ENCODE measurements at regions not wholly inside any gene's neighbourhood (a gene's known extent, or its start where the extent isn't known, plus 50 kb on each side); places are given as distances from the start of the nearest gene placed in this dataset.
"Not testable (repeated sequence)": the region's sequence is repeated elsewhere in the genome, so short reads cannot be mapped to it uniquely, and the experiment has no call there.

DNA sequence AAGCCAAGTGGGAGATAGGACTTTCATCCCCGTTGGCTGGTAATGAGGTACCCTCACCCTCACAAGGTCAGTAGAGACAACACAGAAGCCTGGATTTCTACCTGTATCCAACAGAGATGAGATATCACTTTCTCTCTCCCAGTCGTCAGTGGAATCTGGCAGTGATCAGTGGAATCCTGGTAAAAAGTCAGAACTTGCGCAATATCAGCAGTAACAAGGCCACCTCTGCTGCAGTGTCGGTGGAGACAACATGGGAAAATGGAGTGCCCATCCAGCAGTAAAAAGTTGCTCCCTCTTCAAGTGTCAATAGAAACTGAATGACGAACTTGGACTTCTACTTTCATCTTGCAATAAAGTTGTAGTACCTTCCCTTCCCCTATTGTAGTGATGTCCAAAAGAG lies 615.9 kb downstream of the ETS1 start:
- Mint-ChIP-seq H3K9me3 (no peaks in the 10 kb centered on the region), H3K4me1 (ENCODE audit: low read depth) (no peaks in the 10 kb centered on the region), H3K27me3 (ENCODE audit: low read depth) (peaks cover 4% of the 10 kb centered on the region), H3K4me3 (ENCODE audit: low read depth) (no peak overlapping the region), H3K36me3 (ENCODE audit: low read depth) (no peaks in the 10 kb centered on the region), H3K27ac (no peak overlapping the region)
- intact Hi-C loops (cut with micrococcal nuclease) = no loop called here
- no peak for DNase-seq (ENCODE audit: low spot score)

DNA sequence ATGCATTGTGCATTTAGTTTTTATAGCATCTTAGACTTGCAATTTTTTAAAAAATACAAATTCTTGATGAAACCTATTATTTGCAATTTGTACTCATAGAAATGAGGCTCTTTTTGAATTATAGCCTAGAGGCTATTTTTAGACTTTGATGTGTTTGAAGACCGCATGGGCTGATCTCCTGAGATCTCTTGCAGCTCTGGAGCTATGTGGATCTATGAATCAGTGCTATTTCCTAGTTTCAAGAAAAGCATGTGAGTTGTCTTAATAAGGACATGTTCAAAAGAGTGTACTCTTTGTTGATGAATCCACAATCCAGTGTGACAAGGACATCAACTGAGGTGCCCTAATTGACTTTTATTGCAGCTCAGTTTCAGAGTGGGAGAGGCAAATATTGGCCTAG lies 620.5 kb downstream of the ETS1 start:
- peaks cover 6% of the 10 kb centered on the region for H3K27me3 Mint-ChIP-seq (ENCODE audit: low read depth)
- intact Hi-C loops (cut with micrococcal nuclease) = no loop called here

DNA sequence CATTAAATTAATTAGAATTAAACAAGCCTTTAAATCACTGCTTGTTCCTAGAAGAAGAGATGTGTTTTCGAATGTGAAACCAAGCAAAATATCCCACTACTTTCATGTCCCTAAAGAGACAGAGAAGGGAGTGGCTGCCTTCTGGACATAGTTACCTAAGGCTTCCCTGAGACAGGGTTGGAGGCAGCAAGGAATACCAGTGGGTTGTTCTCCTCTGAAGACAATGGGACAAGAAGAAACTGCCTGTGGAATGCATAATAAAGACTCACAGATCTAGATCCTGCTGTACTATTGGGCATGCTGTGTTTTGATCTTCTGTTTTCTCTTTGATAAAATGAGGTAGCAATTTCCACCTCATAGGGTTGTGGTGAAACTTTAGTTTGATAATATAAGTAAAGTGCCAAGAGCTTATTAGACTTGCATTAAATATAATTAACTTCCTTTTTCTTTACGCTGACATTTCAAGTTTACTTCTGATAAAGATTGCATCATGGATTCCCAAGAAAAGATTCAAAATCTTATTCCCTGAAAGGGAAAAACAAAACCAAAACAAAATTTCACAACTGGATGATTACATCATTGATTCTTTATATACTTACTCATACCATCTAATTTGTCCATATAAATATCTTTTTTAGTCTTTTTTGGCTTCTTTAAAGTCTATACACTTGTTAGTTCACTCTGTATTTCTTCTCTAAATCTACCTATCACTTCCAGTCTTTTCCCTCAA lies 621.3 kb downstream of the ETS1 start:
- intact Hi-C loops (cut with micrococcal nuclease) = no loop called here
- H3K36me3 Mint-ChIP-seq (ENCODE audit: low read depth) = no peaks in the 10 kb centered on the region
- H3K27ac Mint-ChIP-seq = no peak overlapping the region
- peaks cover 6% of the 10 kb centered on the region for H3K27me3 Mint-ChIP-seq (ENCODE audit: low read depth)
- DNase-seq (ENCODE audit: low spot score) = no peak
- H3K4me3 Mint-ChIP-seq (ENCODE audit: low read depth) = no peak overlapping the region
- H3K9me3 Mint-ChIP-seq = no peaks in the 10 kb centered on the region
- no peaks in the 10 kb centered on the region for H3K4me1 Mint-ChIP-seq (ENCODE audit: low read depth)

More for the DNA sequence above, 620.5 kb downstream of the ETS1 start:
- H3K4me1 Mint-ChIP-seq (ENCODE audit: low read depth) = no peaks in the 10 kb centered on the region
- H3K9me3 Mint-ChIP-seq = no peaks in the 10 kb centered on the region
- no peak for DNase-seq (ENCODE audit: low spot score)
- H3K4me3 Mint-ChIP-seq (ENCODE audit: low read depth) = no peak overlapping the region
- H3K27ac Mint-ChIP-seq = no peak overlapping the region
- H3K36me3 Mint-ChIP-seq (ENCODE audit: low read depth) = no peaks in the 10 kb centered on the region

DNA sequence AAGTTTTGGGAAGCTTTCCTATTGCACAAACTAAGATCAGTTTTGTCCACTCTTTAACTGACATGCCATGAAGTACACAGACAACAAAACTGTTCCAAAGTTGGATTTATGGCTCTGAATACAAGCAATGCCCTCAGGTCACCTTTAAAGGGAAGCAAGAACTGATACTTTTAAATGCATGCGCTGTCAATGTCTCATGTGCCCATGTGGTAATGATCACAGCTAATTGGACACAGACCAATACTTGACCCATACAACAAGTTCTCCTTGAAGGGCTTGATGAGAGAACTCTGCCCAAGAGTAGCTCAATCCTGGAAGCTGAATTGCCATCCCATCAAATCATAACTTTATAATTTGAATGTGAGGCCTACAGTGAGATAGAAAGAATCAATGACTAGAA lies 624.9 kb downstream of the ETS1 start:
- Mint-ChIP-seq H3K36me3 (ENCODE audit: low read depth) (no peaks in the 10 kb centered on the region), H3K4me1 (ENCODE audit: low read depth) (no peaks in the 10 kb centered on the region), H3K9me3 (no peaks in the 10 kb centered on the region), H3K4me3 (ENCODE audit: low read depth) (no peak overlapping the region), H3K27me3 (ENCODE audit: low read depth) (peaks cover 2% of the 10 kb centered on the region), H3K27ac (no peak overlapping the region)
- intact Hi-C loops (cut with micrococcal nuclease) = no loop called here
- no peak for DNase-seq (ENCODE audit: low spot score)

DNA sequence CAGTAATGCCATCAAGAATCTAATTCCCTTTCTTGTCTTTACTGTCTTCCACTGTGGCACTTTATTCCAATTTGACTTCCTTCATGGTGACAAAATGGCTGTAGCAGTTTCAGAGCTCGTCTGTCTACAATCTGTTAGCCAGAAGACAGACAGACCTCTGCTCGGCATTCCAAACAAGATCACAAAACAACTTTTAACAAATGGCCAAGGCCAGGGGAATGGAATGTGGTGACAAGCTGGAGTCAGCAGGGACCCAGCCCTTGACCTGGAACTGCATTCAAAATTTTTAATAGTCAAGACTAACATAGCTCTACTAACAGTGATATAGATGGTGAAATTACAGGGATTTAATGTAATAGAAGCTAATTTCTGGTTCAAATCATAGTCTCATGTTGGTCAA lies 637.2 kb downstream of the ETS1 start:
- intact Hi-C loops (cut with micrococcal nuclease) = no loop called here
- no peak overlapping the region for H3K27ac Mint-ChIP-seq
- H3K4me3 Mint-ChIP-seq (ENCODE audit: low read depth) = no peak overlapping the region
- peaks cover 20% of the 10 kb centered on the region for H3K27me3 Mint-ChIP-seq (ENCODE audit: low read depth)
- no peak for DNase-seq (ENCODE audit: low spot score)
- H3K36me3 Mint-ChIP-seq (ENCODE audit: low read depth) = no peaks in the 10 kb centered on the region
- H3K4me1 Mint-ChIP-seq (ENCODE audit: low read depth) = no peaks in the 10 kb centered on the region
- H3K9me3 Mint-ChIP-seq = peaks cover 1% of the 10 kb centered on the region

DNA sequence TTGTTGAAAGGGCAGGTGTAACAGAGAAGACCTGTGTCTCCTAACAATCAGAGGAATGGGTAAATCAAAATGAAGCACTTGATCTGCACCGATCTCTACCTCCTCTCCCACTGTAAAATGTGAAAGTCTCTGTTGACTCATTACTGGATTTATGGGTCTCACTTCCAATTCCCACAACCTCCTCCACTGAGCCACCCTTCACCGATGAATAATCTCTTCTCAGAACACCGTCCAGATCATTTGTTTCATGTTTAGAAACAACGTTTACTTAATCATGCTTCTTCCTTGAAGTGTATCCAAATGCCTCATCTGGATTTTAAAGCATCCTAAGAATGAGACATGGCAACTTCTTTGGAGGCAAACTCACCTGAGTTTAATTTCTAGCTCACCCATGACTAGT lies 643.6 kb downstream of the ETS1 start:
- H3K27me3 Mint-ChIP-seq (ENCODE audit: low read depth) = peaks cover 18% of the 10 kb centered on the region
- intact Hi-C loops (cut with micrococcal nuclease) = no loop called here
- H3K4me3 Mint-ChIP-seq (ENCODE audit: low read depth) = no peak overlapping the region
- no peaks in the 10 kb centered on the region for H3K36me3 Mint-ChIP-seq (ENCODE audit: low read depth)
- H3K4me1 Mint-ChIP-seq (ENCODE audit: low read depth) = peaks cover 11% of the 10 kb centered on the region
- no peak overlapping the region for H3K27ac Mint-ChIP-seq
- no peaks in the 10 kb centered on the region for H3K9me3 Mint-ChIP-seq
- DNase-seq (ENCODE audit: low spot score) = no peak

DNA sequence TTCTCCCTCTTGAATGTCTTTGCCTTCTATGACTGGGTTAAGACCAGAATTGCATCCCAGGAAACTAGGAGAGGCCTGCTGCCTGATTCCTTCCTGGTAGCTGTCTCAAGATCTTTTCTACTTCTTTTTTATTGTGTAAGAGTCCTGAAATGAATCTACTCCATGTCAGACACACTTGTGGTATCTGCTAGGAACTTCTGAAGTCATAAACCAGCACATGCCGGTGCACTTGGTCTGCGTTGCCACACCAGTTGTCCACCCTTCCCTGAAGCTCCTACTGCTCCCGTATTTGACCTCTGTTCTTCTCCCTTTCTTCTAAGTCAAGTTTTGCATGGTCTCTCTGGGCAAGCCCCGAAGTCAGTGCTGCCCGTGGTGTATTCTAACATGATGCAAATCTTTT lies 644.2 kb downstream of the ETS1 start:
- Mint-ChIP-seq H3K36me3 (ENCODE audit: low read depth) (no peaks in the 10 kb centered on the region), H3K4me1 (ENCODE audit: low read depth) (peaks cover 11% of the 10 kb centered on the region), H3K4me3 (ENCODE audit: low read depth) (no peak overlapping the region), H3K27me3 (ENCODE audit: low read depth) (peaks cover 18% of the 10 kb centered on the region), H3K27ac (no peak overlapping the region), H3K9me3 (no peaks in the 10 kb centered on the region)
- DNase-seq (ENCODE audit: low spot score) = no peak
- intact Hi-C loops (cut with micrococcal nuclease) = no loop called here

DNA sequence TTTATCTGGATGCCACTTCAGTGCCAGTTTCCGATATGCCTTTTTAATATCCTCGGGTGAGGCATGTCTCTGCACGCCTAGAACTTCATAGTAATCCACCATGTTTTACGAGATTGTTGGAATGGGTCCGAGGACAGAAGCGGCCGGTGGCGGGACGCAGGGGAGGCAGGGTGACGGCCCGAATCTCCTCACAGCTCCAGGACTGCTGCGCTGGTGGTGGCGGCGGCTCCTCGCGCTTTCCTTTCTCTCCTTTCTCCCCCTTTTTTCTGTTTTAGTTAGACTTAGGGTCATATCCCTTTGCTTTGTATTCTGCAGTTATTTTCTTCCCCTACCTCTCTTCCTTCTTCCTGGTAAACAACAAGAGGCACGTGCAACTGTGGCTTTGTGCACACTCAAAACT lies 645.8 kb downstream of the ETS1 start:
- H3K4me3 Mint-ChIP-seq (ENCODE audit: low read depth); H3K36me3 Mint-ChIP-seq (ENCODE audit: low read depth); H3K27ac Mint-ChIP-seq; H3K9me3 Mint-ChIP-seq; DNase-seq (ENCODE audit: low spot score); intact Hi-C loops (cut with micrococcal nuclease): not testable (repeated sequence)
- Mint-ChIP-seq H3K4me1 (ENCODE audit: low read depth) (peaks cover 11% of the 10 kb centered on the region), H3K27me3 (ENCODE audit: low read depth) (peaks cover 18% of the 10 kb centered on the region)

DNA sequence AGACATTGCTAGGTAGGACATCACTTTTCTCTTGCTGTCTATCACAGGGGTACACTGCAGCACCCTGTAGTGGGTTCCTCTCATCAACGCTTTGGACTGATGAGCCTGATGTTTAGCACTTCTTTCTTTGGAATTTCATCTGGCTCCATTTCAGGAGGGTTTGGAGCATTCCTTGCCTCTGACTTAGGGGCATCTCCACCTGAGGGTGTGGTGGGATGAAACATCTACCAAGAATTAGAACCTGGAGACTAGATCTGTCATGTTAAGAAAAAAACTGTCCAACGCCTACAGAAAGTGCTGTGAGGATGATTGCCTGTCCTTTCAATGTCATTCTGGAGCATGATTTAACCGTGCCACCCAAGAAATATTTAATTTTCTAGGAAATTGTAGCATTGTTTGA lies 648.4 kb downstream of the ETS1 start:
- Mint-ChIP-seq H3K9me3 (no peaks in the 10 kb centered on the region), H3K4me3 (ENCODE audit: low read depth) (no peak overlapping the region), H3K27ac (no peak overlapping the region), H3K27me3 (ENCODE audit: low read depth) (peaks cover 11% of the 10 kb centered on the region), H3K4me1 (ENCODE audit: low read depth) (peaks cover 10% of the 10 kb centered on the region), H3K36me3 (ENCODE audit: low read depth) (no peaks in the 10 kb centered on the region)
- no peak for DNase-seq (ENCODE audit: low spot score)
- intact Hi-C loops (cut with micrococcal nuclease) = no loop called here

DNA sequence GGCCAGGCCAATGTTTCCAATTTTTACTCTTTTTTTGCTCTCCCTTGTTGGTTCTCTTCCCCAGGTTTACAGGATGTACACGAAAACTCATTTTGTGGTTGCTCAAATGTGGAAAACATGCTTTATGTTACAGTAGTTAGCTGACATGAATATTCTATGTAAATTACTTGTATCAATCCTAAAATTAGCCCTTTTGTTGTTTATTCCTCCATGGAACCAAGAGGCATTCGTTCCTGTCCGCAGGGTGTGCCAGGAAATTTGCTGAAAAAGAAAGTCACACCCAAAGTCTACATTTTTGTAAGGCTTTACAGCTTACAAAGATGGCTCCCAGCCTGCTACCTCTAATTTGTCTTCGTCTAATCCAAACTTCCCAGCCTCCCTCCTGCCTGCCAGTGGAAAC lies 652.3 kb downstream of the ETS1 start:
- H3K27ac Mint-ChIP-seq = no peak overlapping the region
- intact Hi-C loops (cut with micrococcal nuclease) = no loop called here
- peaks cover 5% of the 10 kb centered on the region for H3K27me3 Mint-ChIP-seq (ENCODE audit: low read depth)
- H3K4me3 Mint-ChIP-seq (ENCODE audit: low read depth) = no peak overlapping the region
- H3K4me1 Mint-ChIP-seq (ENCODE audit: low read depth) = no peaks in the 10 kb centered on the region
- DNase-seq (ENCODE audit: low spot score) = no peak
- no peaks in the 10 kb centered on the region for H3K9me3 Mint-ChIP-seq
- H3K36me3 Mint-ChIP-seq (ENCODE audit: low read depth) = no peaks in the 10 kb centered on the region

DNA sequence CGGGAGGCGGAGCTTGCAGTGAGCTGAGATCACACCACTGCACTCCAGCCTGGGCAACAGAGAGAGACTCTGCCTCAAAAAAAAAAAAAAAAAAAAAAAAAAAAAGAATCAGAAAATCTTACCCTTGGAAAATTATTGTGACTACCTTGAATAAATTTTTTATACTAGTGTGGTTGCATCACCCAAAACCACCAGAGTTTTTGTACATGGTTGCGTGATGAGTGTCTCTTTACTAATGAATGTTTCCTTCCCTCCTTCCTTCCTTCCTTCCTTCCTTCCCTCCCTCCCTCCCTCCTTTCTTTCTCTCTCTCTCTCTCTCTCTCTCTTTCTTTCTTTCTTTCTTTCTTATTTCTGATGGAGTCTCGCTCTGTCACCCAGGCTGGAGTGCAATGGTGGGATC lies 653.4 kb downstream of the ETS1 start:
- H3K9me3 Mint-ChIP-seq; H3K27me3 Mint-ChIP-seq (ENCODE audit: low read depth); H3K36me3 Mint-ChIP-seq (ENCODE audit: low read depth); H3K27ac Mint-ChIP-seq; H3K4me1 Mint-ChIP-seq (ENCODE audit: low read depth); DNase-seq (ENCODE audit: low spot score); intact Hi-C loops (cut with micrococcal nuclease); H3K4me3 Mint-ChIP-seq (ENCODE audit: low read depth): not testable (repeated sequence)

DNA sequence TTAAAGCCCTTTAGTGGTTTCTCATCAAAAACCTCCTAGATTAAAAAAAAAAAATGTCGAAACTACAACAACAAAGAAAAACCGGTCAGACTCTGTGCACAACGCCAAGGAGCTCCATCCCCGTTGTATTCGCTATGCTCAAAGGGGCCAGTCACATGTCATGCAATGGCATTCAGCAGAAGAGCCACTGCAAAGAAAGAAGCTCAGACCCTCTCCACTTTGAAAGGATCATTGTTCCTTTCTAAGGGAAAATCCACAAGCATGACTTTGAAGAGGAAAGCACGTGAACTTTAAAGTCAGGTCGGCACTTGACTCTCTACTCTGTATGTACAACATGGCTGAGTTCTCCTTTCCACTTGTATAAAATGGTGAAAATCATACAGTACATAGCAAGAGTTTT lies 655.6 kb downstream of the ETS1 start:
- no peaks in the 10 kb centered on the region for H3K9me3 Mint-ChIP-seq
- intact Hi-C loops (cut with micrococcal nuclease) = no loop called here

DNA sequence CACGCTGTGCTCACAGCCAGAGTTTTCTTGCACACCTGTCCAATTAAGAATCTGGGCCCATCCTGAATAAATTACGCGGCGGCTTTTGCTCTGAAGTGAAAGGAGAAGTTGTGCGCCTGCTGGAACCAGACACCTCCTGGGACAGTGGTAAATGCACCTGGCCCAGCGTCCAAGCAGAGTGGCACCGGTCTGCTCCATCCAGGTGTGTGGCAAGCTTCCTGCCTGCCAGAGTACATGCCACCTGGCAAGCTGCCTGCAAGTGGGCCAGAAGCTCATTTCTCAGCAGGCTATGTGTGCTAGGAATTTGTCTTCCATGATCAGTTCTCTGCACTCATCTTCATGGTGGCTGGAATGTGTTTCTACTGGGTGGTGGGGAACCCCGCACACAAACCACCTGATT lies 660.6 kb downstream of the ETS1 start:
- Mint-ChIP-seq H3K9me3 (peaks cover 3% of the 10 kb centered on the region), H3K36me3 (ENCODE audit: low read depth) (no peaks in the 10 kb centered on the region), H3K27me3 (ENCODE audit: low read depth) (peaks cover 2% of the 10 kb centered on the region), H3K27ac (no peak overlapping the region), H3K4me3 (ENCODE audit: low read depth) (no peak overlapping the region), H3K4me1 (ENCODE audit: low read depth) (no peaks in the 10 kb centered on the region)
- DNase-seq (ENCODE audit: low spot score) = no peak
- intact Hi-C loops (cut with micrococcal nuclease) = no loop called here

More for the DNA sequence above, 655.6 kb downstream of the ETS1 start:
- DNase-seq (ENCODE audit: low spot score) = no peak
- Mint-ChIP-seq H3K27me3 (ENCODE audit: low read depth) (peaks cover 2% of the 10 kb centered on the region), H3K36me3 (ENCODE audit: low read depth) (no peaks in the 10 kb centered on the region), H3K4me1 (ENCODE audit: low read depth) (no peaks in the 10 kb centered on the region), H3K27ac (no peak overlapping the region), H3K4me3 (ENCODE audit: low read depth) (no peak overlapping the region)

DNA sequence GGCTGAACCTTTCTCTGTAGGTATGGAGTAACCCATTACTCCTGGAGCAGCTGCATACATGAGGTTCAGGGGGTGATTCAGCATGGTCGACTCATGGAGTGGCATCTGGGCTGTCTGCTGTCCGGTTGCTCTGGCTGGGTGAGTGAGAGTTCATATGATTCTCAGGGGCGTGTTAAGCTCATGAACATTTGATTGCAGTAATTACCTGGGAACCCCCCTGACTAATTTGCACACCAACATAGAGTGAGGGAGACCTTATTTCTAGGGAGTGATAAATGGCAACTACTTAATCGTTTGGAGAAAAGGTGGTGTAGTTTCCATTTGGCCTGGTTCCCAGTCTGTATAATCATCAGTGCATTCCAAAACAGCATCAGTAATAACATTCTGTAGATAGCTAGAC lies 661.9 kb downstream of the ETS1 start:
- H3K4me1 Mint-ChIP-seq (ENCODE audit: low read depth) = no peaks in the 10 kb centered on the region
- no peak overlapping the region for H3K4me3 Mint-ChIP-seq (ENCODE audit: low read depth)
- H3K27ac Mint-ChIP-seq = no peak overlapping the region
- intact Hi-C loops (cut with micrococcal nuclease) = no loop called here
- no peaks in the 10 kb centered on the region for H3K36me3 Mint-ChIP-seq (ENCODE audit: low read depth)
- peaks cover 7% of the 10 kb centered on the region for H3K9me3 Mint-ChIP-seq
- peaks cover 2% of the 10 kb centered on the region for H3K27me3 Mint-ChIP-seq (ENCODE audit: low read depth)
- DNase-seq (ENCODE audit: low spot score) = no peak
